Activated naive CD8-positive, alpha-beta T cell treated with anti-CD3 and anti-CD28 coated beads, Interleukin-2, amount 50 U/mL, for 16 hours (primary cell): ENCODE measurements at regions not wholly inside any gene's neighbourhood (a gene's known extent, or its start where the extent isn't known, plus 50 kb on each side); places are given as distances from the start of the nearest gene placed in this dataset.

Experiments
- DNase-seq: peaks from one replicate; pipeline ENCODE4 v3.0.0-alpha.2; 2020; ENCODE audit warnings: low read depth, low spot score

DNA sequence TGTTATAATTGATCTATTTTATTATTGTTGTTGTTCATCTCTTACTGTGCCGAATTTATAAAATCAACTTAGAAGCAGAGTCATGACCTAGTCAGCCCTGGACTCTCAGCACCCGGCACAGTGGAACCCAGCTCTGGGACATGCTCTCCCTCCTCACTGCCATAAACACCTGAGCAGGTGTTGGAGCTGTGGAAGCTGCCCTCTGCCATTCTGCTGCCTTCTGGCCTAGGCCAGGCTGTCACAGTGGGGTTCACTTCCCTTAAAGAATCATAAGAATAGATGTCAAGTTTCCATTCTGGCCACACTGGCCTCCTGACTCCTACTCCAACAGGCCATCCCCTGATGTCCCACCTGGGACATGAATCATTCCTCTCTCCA, 192.2 kb downstream of the ZFP36L2 start:
- DNase-seq, result no peak

DNA sequence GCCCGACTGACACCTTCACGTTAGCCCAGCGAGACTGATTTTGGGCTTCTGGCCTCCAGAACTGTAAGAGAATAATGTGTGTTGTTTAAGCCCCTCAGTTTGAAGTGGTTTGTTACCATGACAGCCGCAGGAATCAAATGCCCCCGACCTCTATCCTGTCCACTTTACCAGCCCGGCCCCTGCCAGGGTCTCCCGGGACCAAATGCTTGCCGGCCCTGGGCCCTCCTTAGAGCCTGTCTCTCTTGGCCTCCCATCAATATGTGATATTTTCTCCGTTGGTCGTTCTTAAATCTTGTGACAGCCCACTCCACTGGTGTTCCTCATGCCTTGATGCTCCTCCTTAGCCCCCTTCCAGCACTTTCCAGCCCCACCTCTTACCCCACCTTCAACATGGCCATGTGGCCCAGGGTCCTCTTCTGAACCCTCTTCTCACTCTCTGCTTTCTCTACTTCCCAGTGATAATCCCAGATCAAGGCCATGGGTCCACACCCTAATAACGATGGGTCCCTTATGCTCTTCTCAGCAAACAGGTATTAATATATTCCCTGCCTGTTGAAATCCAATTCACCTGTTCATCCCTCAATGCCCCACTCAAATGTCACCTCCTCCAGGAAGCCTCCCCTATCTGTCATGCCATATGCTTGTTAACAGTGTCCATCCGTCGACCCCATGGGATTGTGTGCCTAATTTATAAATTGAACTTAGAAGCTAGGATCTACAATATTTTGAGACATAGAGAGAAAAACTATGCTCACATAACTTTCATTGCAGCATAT, 192.8 kb downstream of the ZFP36L2 start:
- no peak for DNase-seq

DNA sequence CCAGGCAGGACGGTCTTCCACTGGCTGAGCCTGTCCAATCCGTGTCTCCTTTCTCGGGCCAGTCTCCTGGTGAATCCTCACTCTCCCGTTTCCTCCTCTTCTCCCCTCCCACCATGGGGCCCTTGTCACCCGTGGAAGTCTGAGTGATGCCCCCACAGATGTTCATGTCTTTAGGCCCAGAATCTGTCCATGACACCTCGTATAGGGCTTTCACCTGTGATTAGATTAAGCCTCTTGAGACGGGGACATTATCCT, 193.5 kb downstream of the ZFP36L2 start:
- DNase-seq, result no peak

DNA sequence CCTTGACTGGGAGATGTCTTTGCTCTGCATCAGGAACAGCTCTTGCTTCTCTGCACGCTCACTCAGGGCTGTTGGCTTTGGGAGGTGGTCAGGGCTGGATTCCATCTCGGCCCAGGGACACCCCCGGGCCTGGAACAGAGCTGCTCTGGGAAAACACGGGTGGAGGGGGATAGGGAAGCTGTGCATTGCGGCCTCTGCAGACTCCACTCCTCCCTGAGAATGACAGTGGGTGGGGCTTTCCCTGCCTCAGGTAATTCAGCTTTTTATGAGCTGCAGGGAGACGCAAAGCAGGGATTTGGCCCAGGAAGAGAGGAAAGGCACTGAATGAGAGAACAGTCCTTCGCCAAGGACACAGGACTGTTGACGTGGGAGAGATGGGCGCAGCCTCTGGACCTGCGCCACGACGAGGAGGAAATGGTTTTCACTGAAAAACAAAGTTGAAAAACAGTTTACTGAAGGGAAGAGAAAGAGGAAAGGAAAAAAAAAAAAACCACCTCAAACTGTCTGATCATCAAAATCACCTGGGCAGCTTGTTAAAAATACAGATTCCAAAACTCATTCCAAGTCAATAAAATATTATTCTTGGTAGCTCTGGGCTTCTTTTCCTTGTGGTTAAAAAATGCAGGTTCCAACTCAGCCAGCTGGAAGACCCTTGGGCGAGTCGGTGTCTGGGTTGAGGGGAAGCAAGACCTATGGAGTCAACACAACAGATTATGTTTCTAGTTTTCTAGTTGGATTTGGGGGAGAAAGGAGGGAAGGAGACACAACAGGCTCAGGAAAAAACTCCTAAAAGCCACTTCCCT, 194.0 kb downstream of the ZFP36L2 start:
- DNase-seq, result no peak

DNA sequence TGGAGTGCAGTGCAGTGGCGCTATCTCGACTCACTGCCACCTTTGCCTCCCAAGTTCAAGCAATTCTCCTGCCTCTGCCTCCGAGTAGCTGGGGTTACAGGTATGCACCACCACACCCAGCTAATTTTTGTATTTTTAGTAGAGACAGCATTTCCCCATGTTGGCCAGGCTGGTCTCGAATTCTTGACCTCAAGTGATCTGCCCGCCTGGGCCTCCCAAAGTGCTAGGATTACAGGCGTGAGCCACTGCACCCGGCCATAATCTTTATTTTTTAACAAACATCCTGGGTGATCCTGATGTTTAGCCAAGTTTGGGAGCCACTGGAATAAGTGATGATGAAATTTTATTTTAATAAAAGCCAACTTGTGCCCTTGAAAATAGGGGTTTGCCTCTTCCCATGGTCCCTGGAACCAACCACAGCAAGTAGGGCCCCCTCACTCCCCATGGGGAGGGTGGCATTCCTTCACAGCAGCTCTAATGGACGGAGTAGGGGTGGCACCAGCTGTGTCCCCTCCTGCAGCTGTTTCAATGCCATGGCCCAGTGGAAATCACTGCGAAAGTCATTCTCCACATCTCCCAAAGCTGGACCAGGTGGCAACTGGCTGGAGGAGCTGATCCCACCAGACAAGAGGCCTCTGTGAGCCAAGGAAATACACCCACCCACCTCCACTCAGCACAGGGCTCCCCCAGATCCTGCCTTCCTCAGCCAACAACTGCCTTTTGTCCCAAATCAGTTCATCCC, 194.8 kb downstream of the ZFP36L2 start:
- DNase-seq, result no peak

DNA sequence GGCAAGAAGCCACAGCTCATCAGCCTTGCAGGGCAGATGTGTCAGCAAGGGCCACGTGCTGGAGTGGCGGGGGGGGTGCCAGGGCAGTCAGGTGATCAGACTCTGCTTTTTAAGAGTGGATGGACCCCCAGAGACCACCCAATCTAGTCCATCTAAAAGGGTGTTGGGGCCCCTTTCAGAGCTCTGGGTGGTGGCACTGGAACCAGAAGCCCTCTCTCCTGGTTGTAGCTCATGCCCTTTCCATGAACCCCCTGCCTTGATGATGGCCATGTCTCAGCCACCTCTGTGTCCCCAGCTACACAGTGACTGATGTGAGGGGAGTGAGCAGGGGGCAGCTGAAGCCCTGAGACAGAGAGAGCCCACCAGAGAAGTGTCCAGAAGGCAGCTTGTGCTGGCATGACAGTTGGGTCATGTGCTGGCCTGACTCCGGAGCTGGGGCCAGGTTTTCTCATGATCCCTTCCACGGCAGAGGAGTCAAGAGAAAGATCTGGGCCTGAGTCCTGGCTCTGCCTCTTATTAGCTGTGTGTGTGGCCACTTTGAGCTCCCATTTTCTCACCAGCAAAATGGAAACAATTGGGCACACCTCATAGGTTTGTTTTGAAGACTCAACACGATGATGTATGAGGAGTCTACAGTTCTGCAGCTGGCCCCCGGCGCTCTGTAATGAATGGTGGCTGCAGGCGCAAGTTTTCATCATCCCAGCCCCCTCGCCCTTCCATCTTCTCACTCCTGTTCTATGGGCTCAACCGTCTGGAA, 195.7 kb downstream of the ZFP36L2 start:
- DNase-seq, result no peak

DNA sequence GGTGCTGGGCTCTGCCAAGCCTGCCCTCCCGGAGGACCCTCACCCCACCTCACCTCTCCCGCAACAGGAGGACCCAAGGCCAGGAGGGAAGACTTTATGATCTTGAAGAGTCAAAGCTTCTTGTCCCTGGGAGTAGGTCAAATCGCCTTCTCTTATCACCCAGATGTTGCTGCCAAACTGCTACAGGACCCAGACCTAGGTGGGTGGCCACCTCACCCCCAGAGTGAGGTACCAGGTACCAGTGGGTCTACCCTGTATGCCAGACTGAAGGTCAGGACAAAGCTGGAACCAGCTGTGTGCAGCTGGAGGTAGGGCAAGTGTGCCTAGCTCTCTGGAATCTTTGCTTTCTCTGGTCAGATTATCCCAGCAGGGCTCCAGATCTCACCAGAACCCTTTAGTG, 197.2 kb downstream of the ZFP36L2 start:
- DNase-seq, result no peak

DNA sequence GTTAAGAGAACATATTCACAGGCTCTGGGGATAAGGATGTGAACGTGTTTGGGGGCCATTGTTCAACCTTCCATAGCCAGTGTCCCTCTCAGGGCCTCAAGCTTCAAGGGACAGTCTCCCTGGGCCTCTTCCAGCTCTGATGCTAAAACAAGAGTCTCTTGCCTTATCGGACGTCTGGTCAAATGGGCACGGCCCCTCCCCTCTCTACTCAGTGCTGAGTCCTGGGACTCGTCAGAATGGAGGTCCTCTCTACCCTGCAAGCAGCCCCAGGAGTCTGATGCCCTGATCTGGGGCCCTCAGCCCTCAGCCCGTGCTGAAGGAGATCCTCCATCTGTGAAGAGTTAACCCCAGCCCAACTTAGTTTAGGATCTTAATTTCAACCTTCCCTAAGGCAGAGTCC, 198.2 kb downstream of the ZFP36L2 start:
- DNase-seq, result no peak

DNA sequence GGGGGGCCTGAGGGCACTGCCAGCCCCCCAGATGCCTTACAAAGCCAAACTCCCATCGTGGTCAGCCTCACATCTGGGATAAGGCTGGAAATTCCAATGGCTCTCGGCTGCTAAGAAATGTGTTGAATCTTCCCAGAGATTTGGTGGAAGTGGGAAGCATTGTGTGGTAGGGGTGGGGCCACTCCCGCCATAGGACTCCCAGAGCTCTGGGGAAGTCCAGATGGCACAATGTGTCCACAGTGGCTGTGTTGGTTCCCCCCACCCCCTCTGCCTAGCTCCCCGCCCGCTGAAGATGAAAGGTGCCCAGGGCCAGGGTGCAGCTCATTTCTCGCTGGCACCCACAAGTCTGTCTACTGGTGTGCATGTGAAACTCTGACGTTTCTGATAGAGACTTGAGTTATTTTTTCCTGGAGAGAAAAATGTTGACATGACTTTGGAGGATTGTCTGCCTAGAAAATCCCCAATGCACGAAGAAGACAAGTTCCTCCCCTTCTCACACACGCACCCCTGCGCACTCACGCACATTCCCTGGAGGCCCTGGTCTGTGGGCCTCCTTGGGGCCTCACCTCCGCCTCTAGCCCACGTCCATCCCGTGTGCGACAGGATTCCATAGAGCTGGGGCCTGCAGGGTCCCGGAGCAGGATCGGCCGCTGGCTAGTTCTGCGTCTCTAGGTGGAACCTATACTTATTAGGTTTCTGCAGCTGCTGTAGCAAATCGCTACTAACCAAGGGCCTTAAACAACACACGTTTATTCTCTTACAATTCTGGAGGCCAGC, 199.1 kb downstream of the ZFP36L2 start:
- DNase-seq, result no peak

DNA sequence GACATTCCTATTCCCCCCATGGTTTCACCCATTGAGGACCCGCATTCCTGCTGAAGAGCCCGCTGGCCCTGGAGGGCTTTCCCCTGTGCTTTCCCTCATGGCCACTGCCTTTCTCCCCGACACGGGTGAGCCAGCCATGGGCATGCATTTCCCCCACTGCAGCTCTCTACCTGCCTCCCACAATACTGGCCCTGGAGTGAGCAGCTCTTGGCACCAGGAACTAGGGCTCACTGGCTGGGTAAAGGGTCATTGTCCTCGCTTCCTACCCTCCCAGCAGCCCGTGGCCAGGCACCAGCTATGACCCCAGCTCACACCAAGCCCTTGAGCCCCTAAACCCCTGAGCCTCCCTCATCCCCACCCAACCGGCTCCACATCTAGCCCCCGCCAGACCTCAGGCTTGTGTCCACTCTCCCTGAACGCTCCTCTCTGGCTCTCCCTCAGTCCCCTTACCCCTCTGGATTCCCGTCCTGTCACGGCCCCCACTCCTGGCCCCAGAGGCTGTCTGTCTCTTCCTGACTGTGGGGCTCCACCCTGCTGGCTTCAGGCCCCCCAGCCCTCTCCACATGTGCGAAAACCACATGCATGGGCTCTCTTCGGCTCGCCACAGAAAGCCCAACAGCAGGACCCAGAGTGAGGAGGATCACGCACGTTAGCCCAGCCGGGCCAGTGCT, 199.8 kb downstream of the ZFP36L2 start:
- DNase-seq, result no peak

DNA sequence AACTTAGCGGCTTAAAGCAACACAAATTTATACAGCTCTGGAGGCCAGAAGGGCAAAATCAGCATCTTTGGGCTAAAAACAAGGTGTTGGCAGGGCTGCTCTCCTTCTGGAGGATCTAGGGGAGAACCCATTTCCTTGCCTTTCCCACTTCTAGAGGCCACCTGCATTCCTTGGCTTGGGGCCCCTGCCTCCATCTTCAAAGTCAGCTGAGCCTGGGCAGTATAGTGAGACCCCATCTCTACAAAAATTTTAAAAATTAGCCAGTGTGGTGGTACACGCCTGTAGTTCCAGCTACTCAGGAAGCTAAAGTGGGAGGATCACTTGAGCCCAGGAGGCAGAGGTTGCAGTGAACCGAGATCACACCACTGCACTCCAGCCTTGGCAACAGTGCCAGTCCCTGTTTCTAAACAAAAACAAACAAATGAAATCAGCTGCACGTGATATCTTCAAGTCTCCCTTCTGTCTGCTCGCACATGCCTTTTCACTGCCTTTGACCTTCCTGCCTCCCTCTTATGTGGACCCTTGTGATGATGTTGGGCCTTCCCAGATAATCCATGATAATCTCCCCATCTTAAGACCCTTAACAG, 200.6 kb downstream of the ZFP36L2 start:
- no peak for DNase-seq

DNA sequence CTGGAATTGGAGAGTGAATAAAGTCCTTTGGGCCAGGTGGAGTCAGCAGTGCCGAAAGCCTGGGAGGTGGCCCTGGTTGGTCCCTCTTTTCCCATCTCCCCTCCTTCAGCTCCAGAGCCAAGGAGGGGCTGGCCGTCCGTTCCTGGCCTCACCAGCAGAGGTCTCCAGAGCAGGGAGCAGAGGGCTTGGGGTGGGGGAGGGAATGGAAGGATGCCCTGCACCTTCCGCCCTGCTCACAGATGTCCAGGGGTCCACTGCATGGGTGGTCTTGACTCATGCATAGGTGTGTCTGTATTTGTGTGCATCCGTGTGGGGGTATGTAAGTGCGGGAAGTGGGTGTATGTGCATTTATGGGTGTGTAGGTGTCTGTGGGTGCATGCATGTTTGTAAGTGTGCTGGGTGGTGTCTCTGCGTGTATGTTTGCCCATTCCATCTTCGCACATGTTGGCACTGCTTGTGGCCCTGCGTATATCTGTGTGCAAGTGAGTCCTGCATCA, 201.8 kb downstream of the ZFP36L2 start:
- no peak for DNase-seq

DNA sequence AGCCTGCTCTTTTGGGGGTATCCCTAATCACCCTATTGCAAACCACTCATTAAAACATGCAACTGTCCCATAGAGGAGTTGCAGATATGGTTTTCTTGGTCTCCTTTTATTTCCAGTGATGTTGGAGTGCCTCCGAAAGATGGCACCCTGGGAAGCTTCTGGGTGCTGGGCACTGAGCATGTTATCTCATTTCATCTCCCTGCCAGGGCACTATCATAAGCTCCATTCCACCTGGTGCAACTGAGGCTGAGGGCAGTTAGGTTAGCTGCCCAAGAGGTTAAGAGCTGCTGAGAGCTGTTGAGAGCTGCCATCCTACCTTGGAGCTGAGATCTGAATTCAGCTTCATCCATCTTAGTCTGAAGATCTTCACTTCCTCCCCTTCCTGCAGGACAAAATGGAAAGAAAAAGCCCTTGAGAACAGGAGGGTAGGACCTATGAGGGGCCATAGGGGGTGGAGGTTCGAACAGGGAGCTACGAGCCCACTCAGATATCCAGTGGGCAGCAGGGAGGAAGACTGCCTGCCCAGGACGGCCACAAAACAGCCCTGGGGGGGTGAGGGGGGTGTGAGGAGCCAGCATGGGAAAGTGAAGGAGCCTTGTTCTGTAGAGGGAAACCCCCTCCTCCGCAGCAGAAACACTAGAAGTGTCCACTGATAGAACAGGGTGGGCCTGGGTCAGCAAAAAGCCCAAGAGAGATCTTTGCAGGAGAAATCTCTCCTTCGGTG, 202.5 kb downstream of the ZFP36L2 start:
- DNase-seq, result no peak

DNA sequence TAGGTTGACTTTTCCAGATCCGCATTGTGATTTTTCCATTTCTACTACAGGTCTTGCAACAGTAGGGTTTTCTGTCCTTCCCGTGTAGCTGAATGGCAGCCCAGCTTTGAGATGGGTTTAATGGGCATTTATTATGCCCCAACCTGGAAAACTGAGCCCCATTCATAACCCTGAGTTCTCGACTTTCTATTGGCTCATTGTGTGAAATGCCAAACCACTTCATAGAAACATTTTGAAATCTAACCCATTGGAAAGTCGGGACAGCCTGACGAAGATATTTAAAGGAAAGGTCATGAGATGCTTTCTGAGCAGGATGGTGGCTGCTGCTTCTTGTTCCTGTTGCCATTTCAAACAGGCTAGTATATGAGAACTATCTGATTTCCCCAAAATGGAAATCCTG, 203.5 kb downstream of the ZFP36L2 start:
- no peak for DNase-seq

DNA sequence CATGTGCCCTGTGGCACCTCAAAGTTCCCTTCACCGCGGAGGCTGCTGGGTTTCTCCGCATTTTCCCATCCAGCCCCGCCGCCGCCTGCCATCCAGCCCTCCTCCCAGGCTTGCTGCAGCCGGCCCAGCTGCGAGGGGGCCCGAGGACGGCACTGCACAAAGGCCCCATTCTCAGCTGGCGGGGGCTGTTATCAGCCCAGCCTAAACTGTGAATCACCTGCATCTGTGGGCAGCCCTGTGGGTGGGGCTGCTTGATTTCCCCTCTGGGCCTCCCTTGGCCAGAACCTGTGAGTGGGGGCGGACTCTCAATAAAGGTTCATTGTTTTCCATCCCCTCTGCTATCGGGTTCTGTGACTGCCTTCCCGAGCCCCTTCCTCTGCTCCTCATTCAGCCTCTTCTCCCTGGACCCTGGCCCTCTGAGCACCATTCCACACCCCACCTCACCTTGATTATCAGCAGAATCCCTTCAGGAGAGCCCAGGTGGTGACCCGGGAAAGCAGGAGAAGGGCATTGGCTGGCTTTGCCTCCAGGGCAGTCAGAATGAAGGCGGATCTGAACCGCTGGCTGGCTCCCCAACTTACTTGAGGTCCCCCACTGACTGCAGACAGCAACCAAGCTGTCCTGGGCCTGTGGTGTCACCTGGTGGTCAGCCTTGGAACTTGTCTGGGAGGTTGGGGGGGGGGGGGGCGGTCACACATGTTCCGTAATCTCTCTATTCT, 204.5 kb downstream of the ZFP36L2 start:
- no peak for DNase-seq

DNA sequence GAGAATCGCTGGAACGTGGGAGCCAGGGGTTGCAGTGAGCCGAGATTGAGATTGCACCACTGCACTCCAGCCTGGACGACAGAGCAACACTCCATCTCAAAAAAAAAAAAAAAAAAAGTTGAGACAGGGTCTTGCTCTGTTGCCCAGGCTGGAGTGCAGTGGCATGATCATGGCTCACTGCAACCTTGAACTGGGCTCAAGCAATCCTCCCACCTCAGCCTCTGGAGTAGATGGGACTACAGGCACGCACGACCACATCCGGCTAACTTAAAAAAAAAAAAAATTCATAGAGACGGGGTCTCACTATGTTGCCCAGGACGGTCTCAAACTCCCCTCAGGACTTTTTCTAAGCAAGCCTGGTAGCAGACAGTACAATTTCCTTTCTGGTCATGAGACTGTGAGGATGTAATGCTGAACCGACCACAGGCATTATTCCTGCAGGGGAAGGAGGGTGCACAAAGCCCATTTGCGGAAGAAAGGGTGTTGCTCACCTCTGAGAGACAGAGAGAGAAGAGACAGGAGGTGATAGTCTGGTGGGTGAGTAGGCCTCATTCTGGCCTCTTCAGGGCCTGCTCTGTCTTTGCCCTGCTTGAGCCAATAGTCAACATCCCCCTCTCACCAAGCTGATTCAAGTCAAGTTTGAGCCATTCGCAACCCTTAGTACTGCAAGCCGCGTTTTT, 205.3 kb downstream of the ZFP36L2 start:
- DNase-seq, result no peak

DNA sequence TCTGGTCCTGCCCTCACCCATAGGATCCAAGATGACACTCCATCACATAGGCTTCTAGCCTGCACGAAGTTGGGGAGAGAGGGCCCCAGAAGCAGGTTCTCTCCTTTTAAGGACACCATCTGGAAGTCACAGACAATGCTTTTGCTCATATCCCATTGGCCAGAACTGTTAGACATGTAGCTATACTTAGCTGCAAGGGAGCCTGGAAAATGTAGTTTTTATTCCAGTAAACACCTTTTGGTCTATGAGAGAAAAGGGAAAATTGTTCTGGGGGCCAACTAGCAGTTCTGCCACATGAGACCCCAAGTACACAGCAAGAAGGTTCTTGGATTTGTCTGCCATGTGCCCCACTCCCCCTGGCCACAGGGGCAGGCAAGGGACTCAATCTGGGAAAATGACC, 206.1 kb downstream of the ZFP36L2 start:
- DNase-seq, result no peak

DNA sequence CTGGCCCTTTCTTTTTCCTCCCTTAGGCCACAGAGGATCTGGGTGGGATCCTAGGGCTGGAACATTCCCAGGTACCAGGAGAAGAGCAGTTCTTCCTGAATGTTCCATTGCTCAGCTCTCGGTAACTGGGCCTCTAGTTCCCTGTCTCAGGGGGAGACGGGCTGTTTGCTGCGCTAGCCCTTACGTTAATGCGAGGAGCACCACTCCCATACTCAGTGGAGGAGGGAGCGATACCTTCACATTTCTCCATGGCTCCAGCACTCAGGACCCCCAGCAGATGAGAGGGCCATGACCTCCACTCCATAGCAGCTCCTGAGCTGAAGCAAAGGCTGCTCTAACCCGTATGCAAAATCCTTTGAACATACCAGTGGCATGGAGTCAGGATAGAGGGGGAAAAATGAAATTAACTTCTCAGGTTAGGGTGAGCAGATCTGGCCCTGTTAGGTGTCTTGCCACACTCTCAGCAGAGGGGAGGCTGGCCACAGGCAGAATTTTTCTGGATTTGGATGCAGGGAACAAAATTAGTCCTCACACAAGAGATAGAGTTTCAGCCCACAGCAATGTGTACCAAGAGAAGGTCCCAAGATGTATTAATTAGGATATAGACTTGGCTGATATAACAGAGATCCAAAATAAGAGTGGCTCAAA, 206.7 kb downstream of the ZFP36L2 start:
- no peak for DNase-seq
